ENCODE measurements at regions not wholly inside any gene's neighbourhood (a gene's known extent, or its start where the extent isn't known, plus 50 kb on each side); places are given as distances from the start of the nearest gene placed in this dataset.
A peak's percentile ranks its signal among the peaks of the same experiment; 100 is the strongest.

DNA sequence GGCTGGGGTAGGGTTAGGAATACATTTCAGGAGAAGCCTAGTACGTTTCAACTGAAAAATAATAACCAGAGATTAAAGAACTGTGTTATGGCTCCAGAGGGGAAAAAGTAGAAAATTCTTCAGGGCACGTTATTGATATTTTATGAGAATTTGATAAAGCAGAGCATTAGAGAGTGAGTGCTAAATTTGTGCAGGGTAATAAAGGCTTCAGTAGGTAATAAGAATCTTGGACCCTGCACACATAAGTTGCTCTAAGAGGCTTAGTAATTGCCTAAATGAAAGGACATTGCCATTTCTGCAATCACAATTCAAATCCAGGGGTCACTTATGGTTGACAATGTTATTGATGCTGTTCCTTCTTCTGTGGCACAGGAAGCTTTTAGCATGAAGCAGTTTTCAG lies 439.4 kb upstream of the DCN start:
- DNase-seq (ENCODE audit: low read depth, low spot score): no peak
- H3K27ac ChIP-seq: no peak overlapping the region

DNA sequence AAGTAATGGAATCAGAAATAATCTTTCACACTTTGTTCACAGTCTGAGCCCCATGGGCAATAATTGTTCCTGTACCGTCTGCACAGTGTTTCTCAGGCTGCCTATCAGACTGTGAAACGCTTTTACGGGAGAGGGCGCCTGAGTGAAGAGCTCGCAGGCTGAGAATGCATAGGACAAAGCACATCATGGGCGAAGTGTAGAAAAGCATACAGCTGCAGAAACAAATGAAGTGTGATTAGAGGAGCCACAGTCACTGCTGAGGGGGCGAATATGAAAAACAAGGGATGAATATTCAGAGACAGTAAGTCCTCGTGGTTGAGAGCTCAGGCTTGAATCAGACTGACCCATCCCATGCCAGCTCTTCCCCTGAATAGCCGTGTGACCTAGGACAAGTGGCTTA lies 438.4 kb upstream of the DCN start:
- H3K27ac ChIP-seq: no peak overlapping the region
- DNase-seq (ENCODE audit: low read depth, low spot score): no peak

DNA sequence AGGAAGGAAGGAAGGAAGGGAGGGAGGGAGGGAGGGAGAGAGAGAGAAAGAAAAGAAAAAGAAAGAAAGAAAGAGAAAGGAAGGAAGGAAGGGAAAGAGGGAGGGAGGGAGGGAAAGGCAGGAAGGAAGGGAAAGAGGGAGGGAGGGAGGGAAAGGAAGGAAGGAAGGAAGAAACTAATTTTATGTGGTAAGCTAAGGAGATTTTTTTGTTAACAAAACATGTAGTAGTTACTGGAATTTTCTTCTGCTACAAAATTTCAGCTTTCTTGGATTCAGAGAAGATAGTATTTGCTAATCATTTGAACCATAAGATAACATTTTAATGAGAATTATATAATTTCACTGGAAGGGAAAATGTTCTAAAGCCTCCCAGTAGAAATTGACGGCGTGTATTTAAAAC lies 437.8 kb upstream of the DCN start:
- H3K27ac ChIP-seq: no peak overlapping the region
- no peak for DNase-seq (ENCODE audit: low read depth, low spot score)

DNA sequence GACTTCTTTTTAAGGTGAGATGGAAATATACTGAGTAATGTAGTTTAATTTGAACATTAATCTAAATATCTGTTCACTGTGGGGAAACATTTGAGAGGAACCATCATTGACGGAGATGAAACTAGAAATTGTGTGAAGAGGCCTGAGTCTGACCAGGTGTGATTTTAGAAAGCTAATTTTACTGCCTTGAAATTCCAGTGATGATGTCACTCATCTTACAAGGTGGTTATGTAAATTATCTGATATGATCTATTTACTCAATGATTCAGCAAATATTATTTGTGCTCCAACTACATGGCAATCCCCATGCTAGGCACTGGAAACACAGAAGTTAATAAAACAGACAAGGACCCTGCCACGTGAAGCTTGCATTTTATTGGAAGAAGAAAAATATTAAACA lies 435.7 kb upstream of the DCN start:
- H3K27ac ChIP-seq: peak overlapping the region; percentile 37
- DNase-seq (ENCODE audit: low read depth, low spot score): peak; percentile 48

DNA sequence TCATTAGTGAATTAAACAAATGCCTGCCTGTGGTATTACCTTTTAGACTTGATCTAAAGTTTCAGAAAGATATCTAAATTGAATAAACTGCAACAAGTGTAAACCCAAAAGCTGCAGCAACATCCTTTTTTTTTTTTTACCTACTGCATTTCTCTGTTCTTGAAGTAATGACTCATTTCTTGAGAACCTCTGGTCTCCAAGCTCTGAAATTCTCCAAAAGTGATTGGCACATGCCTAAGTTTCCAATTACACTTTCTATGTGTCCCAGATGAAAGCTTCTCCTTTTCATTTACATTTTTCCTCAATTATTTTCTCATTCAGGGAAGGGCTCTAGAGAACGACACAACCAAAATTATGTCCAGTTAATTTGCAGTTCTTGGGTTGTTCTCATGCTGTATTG lies 435.2 kb upstream of the DCN start:
- peak; percentile 5 for DNase-seq (ENCODE audit: low read depth, low spot score)

DNA sequence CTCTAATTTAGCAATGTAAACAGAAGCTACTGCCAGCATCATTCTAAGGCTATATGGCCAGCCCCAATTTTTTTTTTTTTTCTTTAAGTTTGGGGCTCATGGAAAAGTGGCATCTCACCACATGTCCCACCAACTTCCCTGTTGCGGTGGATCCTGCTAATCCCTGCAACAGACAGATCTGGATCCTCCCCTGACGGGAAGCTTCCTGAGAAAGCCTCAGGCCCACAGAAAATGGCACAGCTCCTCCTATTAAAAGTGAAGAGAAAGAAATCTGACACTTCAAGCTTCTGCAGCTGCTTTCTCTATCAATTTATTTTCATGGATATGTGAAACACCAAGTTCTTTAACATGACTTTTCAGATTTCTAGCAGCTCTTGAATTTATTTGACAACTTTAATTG lies 433.8 kb upstream of the DCN start:
- no peak for DNase-seq (ENCODE audit: low read depth, low spot score)
- no peak overlapping the region for H3K27ac ChIP-seq

More for the DNA sequence above, 435.2 kb upstream of the DCN start:
- H3K27ac ChIP-seq: peak overlapping the region; percentile 37

DNA sequence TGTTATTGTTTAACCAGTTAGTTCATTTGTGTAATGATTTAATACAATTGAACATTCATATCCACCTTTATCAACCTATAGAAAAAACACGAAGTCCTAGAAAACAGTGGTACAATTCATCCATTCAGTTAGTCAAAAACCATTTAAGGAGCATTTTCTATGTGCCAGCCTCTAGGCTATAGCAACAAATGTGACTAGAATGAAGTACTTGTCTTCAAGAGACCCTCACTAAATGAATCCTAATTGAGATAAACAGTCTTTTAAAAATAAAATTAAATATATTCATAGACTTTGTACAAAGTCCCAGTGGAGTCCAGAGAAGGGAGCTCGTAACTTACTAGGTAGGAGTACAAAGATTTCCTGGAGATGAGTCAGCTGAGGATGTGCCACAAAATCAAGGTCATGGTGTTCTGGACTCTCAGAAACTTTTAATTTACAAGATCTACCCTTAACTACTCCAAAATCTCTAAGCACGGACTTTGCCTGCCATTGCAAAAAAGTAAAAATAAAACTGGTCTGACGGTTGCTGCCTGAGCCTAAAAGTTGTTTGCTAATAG lies 430.7 kb upstream of the DCN start:
- DNase-seq (ENCODE audit: low read depth, low spot score): no peak
- H3K27ac ChIP-seq: no peak overlapping the region

DNA sequence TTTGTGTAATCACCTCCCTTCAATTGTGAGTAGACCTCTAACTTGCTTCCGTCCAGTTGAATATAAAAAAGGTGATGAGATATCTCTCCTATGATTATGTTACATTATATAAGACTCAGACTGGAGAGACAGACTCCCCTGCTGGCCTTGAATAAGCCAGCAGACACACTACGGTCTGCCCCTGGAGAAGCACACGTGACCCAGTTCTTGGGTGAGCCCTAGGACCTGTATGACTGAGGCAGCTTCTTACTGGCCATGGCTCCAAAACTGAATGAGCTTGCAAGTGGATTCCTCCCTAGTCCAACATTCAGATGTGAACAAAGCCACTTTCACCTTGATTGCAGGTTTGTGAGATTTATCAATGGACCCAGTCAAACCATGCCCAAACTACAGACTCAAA lies 427.9 kb upstream of the DCN start:
- H3K27ac ChIP-seq: no peak overlapping the region
- DNase-seq (ENCODE audit: low read depth, low spot score): no peak

DNA sequence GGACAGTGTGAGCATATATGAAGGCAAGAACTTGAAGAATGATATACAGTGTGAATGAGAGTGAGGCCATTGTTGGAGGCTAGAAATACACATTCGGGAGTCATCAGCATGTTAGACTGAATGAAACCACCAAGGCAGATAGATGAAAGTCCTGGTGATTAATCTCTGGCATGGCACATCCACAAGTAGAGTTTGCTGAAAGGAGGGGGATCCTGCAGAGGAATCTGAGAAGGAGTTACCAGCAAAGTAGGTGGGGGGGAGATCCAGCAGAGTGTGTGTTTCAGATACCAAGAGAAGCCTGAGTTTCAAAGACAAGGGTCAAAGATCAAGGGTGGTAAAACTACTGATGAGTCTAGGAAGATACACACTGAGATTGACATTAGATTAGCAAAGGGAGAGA lies 426.7 kb upstream of the DCN start:
- no peak overlapping the region for H3K27ac ChIP-seq
- DNase-seq (ENCODE audit: low read depth, low spot score): no peak

DNA sequence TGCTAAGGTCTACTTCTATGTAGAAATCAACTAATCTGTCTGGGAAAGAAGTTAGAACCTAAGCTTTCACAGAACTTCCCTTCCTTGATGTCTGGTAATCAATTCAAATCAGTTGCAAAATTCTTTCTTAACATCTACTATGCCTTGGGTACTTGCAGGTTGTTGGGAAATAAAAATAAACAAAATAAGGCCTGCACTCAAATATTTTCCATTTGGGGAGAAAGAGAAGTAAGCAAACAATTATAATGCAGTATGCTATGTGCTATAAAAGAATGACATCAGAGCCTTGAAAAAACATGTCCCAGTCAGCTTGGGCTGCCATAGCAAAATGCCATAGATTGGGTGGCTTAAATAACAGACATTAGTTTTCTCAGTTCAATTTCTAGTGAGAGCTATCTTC lies 425.9 kb upstream of the DCN start:
- DNase-seq (ENCODE audit: low read depth, low spot score): no peak
- H3K27ac ChIP-seq: no peak overlapping the region

DNA sequence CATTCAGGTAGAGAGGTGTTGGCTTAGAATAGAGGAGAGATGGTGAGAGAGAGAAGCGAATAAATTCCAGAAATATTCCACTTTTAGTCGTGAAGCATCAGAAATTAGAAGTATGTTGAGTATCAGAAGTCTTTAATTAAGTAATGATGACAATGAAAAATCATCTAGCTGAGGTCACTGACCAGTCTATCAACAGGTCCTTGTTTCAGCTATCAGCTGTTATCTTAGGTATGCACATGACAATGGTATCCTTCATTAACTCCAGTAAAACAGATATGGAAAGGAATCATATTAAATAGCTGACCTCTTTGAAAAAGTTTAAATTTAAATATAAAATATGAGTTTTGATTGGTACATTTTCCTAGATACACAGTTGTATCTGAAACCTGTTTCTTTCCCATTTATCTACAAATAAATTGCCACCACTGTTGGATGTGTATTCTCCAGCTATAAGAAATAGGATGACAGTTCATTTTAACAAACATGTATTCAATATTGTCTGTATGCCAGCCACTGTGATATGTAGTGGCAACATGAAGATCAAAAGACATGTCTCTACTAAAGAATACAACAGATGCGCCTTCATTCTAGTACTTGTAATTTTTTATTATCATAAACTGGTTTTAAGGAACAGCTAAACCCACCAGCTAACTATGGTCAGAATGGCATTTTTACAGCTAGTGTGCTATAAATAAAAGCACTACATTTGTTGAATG lies 424.2 kb upstream of the DCN start:
- no peak overlapping the region for H3K27ac ChIP-seq
- DNase-seq (ENCODE audit: low read depth, low spot score): no peak

DNA sequence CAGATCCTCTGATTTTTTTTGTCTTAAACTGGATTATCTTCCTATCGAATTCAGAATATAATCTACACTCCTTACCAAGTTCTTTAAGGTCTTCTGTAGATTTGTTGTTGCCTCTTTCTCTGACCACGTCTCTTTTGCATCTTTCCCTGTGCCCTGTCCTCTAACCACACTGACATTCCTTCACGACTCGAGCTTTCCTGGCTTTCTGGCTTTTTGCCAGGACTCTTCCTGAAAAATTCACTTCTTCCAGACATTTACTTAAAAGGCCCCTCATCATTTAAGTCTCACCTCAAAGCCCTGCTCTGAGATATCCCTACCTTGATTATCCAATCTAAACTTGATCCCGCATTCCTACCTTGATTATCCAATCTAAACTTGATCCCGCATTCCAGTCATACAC lies 422.3 kb upstream of the DCN start:
- no peak overlapping the region for H3K27ac ChIP-seq
- no peak for DNase-seq (ENCODE audit: low read depth, low spot score)

DNA sequence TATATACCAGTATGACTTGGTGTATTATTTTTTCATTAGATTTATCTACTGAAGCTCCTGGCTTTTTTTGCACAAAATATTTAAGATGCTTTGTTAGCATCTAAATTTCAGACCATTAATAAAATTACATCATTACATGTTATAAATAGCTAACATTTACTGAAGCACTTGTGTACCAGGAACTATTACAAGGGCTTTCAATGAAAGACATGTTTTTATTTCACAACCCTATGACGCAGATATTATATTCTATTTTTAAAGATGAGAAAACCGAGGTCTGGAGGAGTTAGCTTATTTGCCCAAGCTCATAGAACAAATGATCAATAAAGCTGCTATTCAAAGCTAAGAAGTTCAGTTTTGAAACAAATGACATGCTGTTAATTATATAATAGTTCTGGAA lies 420.4 kb upstream of the DCN start:
- DNase-seq (ENCODE audit: low read depth, low spot score): no peak
- no peak overlapping the region for H3K27ac ChIP-seq

DNA sequence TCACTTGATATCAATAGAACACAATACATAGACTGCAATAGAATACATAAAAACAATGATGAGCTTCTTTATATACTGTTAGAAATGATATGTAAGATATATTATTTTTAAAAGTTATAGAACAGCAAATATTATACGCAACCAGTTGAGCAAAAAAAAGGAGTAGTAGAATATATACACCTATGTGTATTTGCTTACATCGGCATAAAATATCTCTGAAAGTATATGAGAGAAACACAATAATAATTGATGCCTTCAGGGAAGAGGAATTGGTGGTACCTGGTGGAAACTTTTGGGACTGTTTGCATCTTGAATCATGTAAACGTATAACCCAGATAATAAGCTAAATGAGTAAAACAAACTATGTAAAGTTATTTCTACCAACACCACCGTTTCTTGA lies 418.4 kb upstream of the DCN start:
- no peak overlapping the region for H3K27ac ChIP-seq
- no peak for DNase-seq (ENCODE audit: low read depth, low spot score)

DNA sequence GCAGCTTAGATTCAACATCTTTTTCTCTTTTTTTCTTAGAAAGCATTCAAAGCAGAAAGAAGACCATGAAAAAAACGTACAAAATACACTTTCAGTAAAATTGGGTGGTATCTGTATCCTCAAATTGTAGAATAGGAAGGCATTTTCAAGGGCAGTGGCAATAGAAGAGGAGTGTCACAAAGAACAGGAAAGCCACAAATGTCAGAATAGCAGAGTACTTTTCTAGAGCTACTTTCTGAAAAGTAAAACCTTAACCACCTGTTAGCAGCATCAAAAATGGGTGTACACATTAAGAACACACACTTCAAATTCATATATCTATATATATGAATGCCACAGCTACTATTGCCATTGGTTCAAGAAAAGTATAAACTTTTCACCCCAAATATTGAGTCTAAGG lies 412.1 kb upstream of the DCN start:
- no peak for DNase-seq (ENCODE audit: low read depth, low spot score)

DNA sequence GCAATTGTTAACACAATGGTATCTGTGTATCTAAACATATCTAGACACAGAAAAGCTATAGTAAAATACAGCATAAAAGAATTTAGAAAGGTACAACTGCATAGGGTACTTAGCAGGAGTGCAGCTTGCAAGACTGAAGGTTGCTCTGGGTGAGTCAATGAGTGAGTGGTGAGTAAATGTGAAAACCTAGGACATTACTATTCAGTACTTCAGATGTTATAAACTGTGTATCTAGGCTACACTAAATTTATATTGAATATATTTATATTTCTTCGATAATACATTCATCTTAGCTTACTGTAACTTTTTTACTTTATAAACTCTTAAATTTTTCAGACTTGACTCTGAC lies 409.0 kb upstream of the DCN start:
- DNase-seq (ENCODE audit: low read depth, low spot score): no peak
- H3K27ac ChIP-seq: no peak overlapping the region

More for the DNA sequence above, 412.1 kb upstream of the DCN start:
- no peak overlapping the region for H3K27ac ChIP-seq

DNA sequence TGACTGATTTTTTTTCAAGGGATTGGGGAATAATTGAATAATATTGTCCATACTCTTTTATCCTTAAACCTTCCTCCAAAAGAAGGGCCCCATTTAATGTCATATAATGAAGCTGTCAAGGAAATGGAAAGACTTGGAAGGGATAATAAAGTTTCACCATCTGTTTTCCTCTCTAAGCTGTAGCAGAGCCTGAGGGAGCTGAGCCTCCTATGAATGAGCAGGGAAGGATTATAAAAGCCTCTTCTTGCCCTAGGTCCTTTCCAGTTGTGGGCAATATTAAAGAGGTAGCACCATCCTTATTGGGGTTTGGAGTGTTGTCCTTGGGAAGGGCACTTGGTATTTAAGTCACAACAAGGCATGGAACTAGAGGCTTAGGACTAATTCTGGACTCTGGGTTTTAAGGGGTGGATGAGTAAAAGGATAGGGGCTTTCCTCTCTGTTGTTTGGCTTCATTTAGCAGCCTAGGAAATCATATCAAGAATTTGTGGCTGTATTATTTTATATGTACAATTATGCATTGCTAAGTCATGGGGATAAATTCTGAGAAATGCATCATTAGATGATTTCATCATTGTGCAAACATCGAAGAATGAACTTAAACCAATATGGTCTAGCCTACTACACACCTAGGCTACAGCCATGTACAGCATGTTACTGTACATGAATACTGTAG lies 408.5 kb upstream of the DCN start:
- no peak for DNase-seq (ENCODE audit: low read depth, low spot score)
- no peak overlapping the region for H3K27ac ChIP-seq

DNA sequence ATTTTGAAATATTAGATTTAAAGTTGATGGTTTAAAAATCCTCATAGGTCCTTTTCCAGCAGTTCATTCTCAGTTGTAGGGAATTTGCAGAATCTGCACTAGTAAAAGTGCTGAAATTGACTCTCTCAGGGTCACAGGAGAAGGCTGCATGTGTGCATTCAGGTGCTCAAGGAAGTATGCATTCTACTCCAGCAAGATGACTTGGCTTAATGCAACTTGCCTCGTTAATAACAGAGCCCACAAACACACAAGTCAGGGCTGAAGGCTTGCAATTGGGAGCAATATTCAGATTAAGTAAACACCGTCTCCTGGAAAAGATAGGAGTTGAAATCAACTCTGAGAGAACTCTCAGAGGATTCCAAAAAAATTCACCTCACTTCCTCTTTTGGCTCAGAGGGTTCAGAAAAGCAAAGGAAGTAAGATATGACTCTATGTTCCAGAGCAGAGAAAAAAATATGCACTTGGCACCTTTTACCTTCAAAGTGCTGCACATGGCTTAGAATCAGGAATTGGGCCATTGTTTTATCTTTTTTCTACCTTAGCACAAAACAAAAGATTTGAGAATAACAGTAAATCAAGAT lies 406.3 kb upstream of the DCN start:
- DNase-seq (ENCODE audit: low read depth, low spot score): no peak
- no peak overlapping the region for H3K27ac ChIP-seq

DNA sequence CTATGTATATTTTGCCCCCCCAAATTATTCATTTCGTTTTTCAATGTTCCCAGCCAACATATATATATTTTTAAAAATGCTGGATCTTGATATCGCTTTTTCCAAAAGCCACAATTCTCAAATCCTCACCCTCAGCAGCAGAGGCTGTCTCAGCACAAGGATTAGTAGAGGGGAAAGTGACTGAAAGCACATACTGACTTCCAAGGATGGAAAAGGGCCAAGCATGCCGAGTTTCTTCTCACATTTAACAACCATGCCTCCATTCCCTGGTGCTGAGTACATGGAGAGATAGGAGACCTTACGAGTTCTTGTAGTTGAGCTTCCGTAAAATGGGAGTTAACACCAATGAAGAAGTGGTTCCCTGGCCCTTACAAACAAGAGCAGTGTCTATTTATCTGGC lies 403.4 kb upstream of the DCN start:
- no peak overlapping the region for H3K27ac ChIP-seq
- no peak for DNase-seq (ENCODE audit: low read depth, low spot score)

DNA sequence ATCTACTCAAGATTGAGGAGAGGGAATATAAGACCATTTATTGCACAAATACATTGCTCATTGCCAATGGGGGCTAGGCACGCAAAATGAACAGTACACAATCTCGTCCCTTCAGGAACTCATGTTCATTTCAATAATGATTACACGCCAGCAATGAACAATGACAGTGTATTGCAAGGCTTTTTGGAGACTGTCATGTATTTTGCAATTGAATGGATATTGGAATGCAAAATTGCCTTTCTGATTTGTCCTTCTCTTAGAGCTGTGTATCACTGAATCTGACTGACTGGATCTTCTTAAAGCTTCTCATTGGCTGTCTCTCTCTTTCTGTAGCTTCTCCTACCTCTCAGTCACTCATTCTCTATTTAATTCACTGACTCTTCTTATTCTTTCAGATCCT lies 400.2 kb upstream of the DCN start:
- no peak for DNase-seq (ENCODE audit: low read depth, low spot score)
- H3K27ac ChIP-seq: no peak overlapping the region

DNA sequence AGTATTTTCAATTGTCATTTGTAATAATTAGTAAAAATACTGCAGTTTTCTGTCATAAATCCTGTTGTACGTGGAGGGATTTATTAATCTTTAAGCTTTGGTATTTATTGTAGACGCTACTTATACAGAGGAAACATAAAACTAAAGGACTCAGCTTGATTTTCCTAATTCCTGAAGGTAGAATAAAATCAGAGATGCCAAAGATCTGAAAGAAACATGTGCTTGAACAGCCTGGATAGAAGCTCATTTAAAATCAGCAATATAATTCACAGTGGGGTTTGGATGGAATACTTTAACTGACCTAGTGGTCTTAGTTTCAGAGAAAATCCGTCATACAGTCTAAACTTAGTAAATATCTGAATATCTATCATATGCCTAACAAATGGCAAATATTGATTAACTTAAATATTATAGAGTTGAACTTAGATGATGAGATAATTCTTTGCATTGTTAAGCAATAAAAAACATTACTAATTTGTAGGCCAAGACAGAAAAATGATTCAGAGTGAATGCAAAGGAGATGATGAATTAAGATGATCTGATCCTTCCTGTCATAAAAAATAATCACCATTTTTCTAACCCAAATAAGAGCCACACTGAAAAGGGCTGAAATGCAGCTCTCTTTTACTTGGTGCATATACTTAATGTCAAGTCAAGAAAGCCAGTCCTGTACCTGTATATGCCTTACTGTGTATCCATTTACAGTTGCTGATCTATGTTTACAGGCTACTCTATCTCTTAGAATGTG lies 397.1 kb upstream of the DCN start:
- H3K27ac ChIP-seq: peak overlapping the region; percentile 1
- DNase-seq (ENCODE audit: low read depth, low spot score): no peak
